Heart left ventricle (tissue), 16 donors: ENCODE measurements at regions not wholly inside any gene's neighbourhood (a gene's known extent, or its start where the extent isn't known, plus 50 kb on each side); places are given as distances from the start of the nearest gene placed in this dataset.
A peak's percentile ranks its signal among the peaks of the same experiment; 100 is the strongest.

ENCODE experiments used
- ATAC-seq, 4 donors: fragments of 200-7000 bp; cut with Tn5 transposase; one replicate each; pipeline ENCODE4 v1.9.1; 2020 to 2022; ENCODE audit warnings: moderate library complexity in 4 of 4, mild to moderate bottlenecking in 3 of 4, moderate number of reproducible peaks in 1 of 4
- DNase-seq, 5 donors: peaks; one replicate each; pipeline ENCODE4 v3.0.0-alpha.2; 2020
- H3K27ac ChIP-seq, 12 donors: fragments of 200-600 bp; sonication (generic) in 4 of 12; one replicate each; pipeline versions ENCODE4 v1.5.0 to v1.8.0; 2016 to 2022; ENCODE audit warnings: mild to moderate bottlenecking in 2 of 12
- H3K27me3 ChIP-seq, 9 donors: fragments of 200-600 bp; sonication (generic) in 2 of 9; one replicate each; pipeline versions ENCODE4 v1.5.1 to v1.8.0; 2016 to 2022; ENCODE audit warnings: mild to moderate bottlenecking in 3 of 9
- H3K36me3 ChIP-seq, 9 donors: fragments of 200-600 bp; sonication (generic) in 2 of 9; one replicate each; pipeline versions ENCODE4 v1.5.0 to v1.8.0; 2018 to 2022; ENCODE audit warnings: mild to moderate bottlenecking in 2 of 9
- H3K4me1 ChIP-seq, 12 donors: fragments of 200-600 bp; sonication (generic) in 4 of 12; one replicate each; pipeline versions ENCODE4 v1.5.0 to v1.8.0; 2016 to 2022; ENCODE audit warnings: mild to moderate bottlenecking in 3 of 12
- H3K4me3 ChIP-seq, 12 donors: fragments of 200-600 bp; sonication (generic) in 4 of 12; one replicate each; pipeline versions ENCODE4 v1.5.0 to v1.8.0; 2017 to 2022; ENCODE audit warnings: mild to moderate bottlenecking in 9 of 12, moderate library complexity in 4 of 12
- H3K9me3 ChIP-seq, 12 donors: fragments of 200-600 bp; sonication (generic) in 4 of 12; one replicate each; pipeline versions ENCODE4 v1.5.0 to v1.8.0; 2016 to 2022; ENCODE audit warnings: mild to moderate bottlenecking in 1 of 12
- CTCF ChIP-seq, 12 donors: fragments of 200-600 bp; sonication (generic) in 4 of 12; IDR thresholded peaks; one replicate each; pipeline versions ENCODE4 v1.5.0 to v1.8.0; 2018 to 2022; ENCODE audit warnings: antibody characterized with exemption in 12 of 12, mild to moderate bottlenecking in 5 of 12
- POLR2A ChIP-seq, 2 donors: fragments of 450-650 bp; IDR thresholded peaks; one replicate each; pipeline ENCODE4 v1.6.1; 2017; ENCODE audit warnings: antibody characterized with exemption in 2 of 2, mild to moderate bottlenecking in 2 of 2, moderate library complexity in 2 of 2
- WGBS, 4 donors: extraction: QIAGEN DNeasy Blood & Tissue Kit in 2 of 4; methylation state at CpG; one replicate each; pipeline versions ENCODE4 v1.1.5 to v1.1.7; 2013 to 2018; 5-methylcytosine and 5-hydroxymethylcytosine counted together
- intact Hi-C, 10 donors: fragments of 100-400 bp; cut with DNase I; formaldehyde crosslinking; loops; one replicate each; pipeline versions ENCODE4 v1.11.1 to v1.14.2; 2022
- donor health status: ischemic (EF 13 %, LVEDD 7.1; RV severe dilation, severe dysfunction).
- donor health status: healthy with polysubstance abuse.
- donor health status: DM: no; HTN: yes; CAD: no.
- donor health status: DM: no; HTN: no; CAD: no.
- donor health status: ischemic (EF 25% LVEDD 6.9; RV normal size, moderate dysfunction).
- donor health status: ischemic (EF 25% LVEDD 5.7; RV mildly dilated, moderate dysfunction).
- donor health status: healthy.
- donor health status: DM: yes; HTN: yes; CAD: no.
- donor health status: ischemic (EF 35%, LVEDD 5.7; RV mildly dilated, moderate dysfunction).
- donor health status: nonischemic (EF 11% LVEDD 7.7; RV severe dilation, severe dysfunction).
- donor health status: DM: yes; HTN: yes; CAD: no.
- donor health status: PGD.
- donor health status: ischemic (EF 29% LVEDD 5.4; RV normal size, mild dysfunction).
- donor health status: nonischemic (EF 23%, LVEDD 6.1; RV moderate dilation, normal function).

GRCh38 chr20:62534526-62535221, 58.9 kb upstream of the GATA5 start:
- DNase-seq (no peak), ATAC-seq (no peak)
- Histone ChIP-seq H3K27ac (no peak overlapping the region), H3K4me3 (no peak overlapping the region), H3K9me3 (no peaks in the 10 kb centered on the region), H3K27me3 (peaks cover 0 to 7% (median 0%) of the 10 kb centered on the region in 9 donors), H3K36me3 (no peaks in the 10 kb centered on the region), H3K4me1 (peaks cover 0 to 33% (median 6%) of the 10 kb centered on the region in 12 donors)
- no peak for TF ChIP-seq CTCF (IDR thresholded peaks at IDR 0.05)
- no peak for TF ChIP-seq POLR2A (IDR thresholded peaks at IDR 0.05)
- intact Hi-C loops, result no loop called here
- WGBS, 4 donors, result 78 to 89% (median 81%) methylated on average over 23 to 29 of the region's 29 CpGs

- 69 to 86% (median 82%) methylated on average over 6 to 11 of the region's 11 CpGs for WGBS, 4 donors
- peaks cover 0 to 26% (median 5%) of the 10 kb centered on the region in 12 donors for H3K4me1 ChIP-seq
- ATAC-seq (no peak), DNase-seq (no peak)
- no peaks in the 10 kb centered on the region for H3K36me3 ChIP-seq
- intact Hi-C loops, result no loop called here
- peaks cover 0 to 12% (median 0%) of the 10 kb centered on the region in 9 donors for H3K27me3 ChIP-seq
- no peak overlapping the region for H3K4me3 ChIP-seq
- peak overlapping the region in 6 of 12 donors; percentile 25 to 88 (median 83) for H3K27ac ChIP-seq
- H3K9me3 ChIP-seq, result no peaks in the 10 kb centered on the region
- no peak for TF ChIP-seq CTCF (IDR thresholded peaks at IDR 0.05)
- no peak for TF ChIP-seq POLR2A (IDR thresholded peaks at IDR 0.05)
These were observed 59.6 kb upstream of the GATA5 start for GRCh38 chr20:62535282-62535811.

GRCh38 chr20:62535964-62536363, 60.2 kb upstream of the GATA5 start:
- H3K27ac ChIP-seq, result peak overlapping the region in 10 of 12 donors; percentile 44 to 88 (median 78)
- ATAC-seq, result peak; percentile 25 to 78 (median 52)
- intact Hi-C loops, result no loop called here

More at GRCh38 chr20:62535964-62536363, 60.2 kb upstream of the GATA5 start:
- 49 to 77% (median 66%) methylated on average over 11 to 12 of the region's 12 CpGs for WGBS, 4 donors
- H3K4me3 ChIP-seq, result no peak overlapping the region
- H3K36me3 ChIP-seq, result no peaks in the 10 kb centered on the region
- H3K4me1 ChIP-seq, result peaks cover 0 to 24% (median 5%) of the 10 kb centered on the region in 12 donors
- DNase-seq, result peak in 2 of 5 donors; percentile 42 to 75
- H3K9me3 ChIP-seq, result no peaks in the 10 kb centered on the region
- TF ChIP-seq CTCF (IDR thresholded peaks at IDR 0.05), result no peak
- no peak for TF ChIP-seq POLR2A (IDR thresholded peaks at IDR 0.05)
- H3K27me3 ChIP-seq, result peaks cover 0 to 12% (median 0%) of the 10 kb centered on the region in 9 donors
